ENCODE measurements at regions not wholly inside any gene's neighbourhood (a gene's known extent, or its start where the extent isn't known, plus 50 kb on each side); places are given as distances from the start of the nearest gene placed in this dataset.

DNA sequence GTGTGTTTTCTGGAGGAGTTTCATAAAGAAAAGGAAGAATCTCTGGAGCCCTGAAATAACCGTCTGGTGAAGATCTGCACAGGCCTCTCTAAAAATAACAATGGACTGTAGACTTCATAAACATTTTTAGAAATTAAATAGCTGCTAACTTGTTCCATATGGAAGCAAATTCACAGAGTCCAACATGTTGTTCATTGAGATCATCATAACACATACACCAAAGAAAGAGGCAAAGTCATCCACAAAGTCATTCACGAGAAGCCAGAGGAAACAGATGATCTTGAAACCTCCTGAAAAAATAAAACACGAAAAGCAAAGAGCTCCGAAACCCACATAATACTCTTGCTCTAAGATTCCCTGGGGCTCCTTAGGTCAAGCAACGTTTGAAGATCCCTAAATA lies 347.8 kb downstream of the EFNA5 start:
- TF ChIP-seq POLR2A (IDR thresholded peaks at IDR 0.05) = no peak
- TF ChIP-seq, protein P1, sequence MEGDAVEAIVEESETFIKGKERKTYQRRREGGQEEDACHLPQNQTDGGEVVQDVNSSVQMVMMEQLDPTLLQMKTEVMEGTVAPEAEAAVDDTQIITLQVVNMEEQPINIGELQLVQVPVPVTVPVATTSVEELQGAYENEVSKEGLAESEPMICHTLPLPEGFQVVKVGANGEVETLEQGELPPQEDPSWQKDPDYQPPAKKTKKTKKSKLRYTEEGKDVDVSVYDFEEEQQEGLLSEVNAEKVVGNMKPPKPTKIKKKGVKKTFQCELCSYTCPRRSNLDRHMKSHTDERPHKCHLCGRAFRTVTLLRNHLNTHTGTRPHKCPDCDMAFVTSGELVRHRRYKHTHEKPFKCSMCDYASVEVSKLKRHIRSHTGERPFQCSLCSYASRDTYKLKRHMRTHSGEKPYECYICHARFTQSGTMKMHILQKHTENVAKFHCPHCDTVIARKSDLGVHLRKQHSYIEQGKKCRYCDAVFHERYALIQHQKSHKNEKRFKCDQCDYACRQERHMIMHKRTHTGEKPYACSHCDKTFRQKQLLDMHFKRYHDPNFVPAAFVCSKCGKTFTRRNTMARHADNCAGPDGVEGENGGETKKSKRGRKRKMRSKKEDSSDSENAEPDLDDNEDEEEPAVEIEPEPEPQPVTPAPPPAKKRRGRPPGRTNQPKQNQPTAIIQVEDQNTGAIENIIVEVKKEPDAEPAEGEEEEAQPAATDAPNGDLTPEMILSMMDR (IDR thresholded peaks at IDR 0.05) = no peak
- no peak for TF ChIP-seq POLR2AphosphoS5 (IDR thresholded peaks at IDR 0.05)

Measured in sigmoid colon (tissue), 4 donors.